Activated B cell treated with CpG ODN at 0.5 μM for 24 hours (primary cell): ENCODE measurements at regions not wholly inside any gene's neighbourhood (a gene's known extent, or its start where the extent isn't known, plus 50 kb on each side); places are given as distances from the start of the nearest gene placed in this dataset.

Experiments
- ATAC-seq: fragments of 200-7000 bp; cut with Tn5 transposase; one replicate; pipeline ENCODE4 v1.10.0; 2021; ENCODE audit warnings: low read depth, mild to moderate bottlenecking, moderate library complexity
- CTCF ChIA-PET: fragments of 350-600 bp; sonication (Branson Sonifier 250); formaldehyde crosslinking; loops from one replicate; lab custom pipeline; 2021; ENCODE audit warnings: antibody characterized with exemption; lab: Charles Lee
- POLR2A ChIA-PET: fragments of 350-600 bp; sonication (Branson Sonifier 250); formaldehyde crosslinking; loops from one replicate; lab custom pipeline; 2021; ENCODE audit warnings: antibody characterized with exemption; lab: Charles Lee
- DNase-seq: peaks from one replicate; pipeline ENCODE4 v3.0.0; 2022
- H3K27ac Mint-ChIP-seq: one replicate; pipeline ENCODE4 v1.8.0; 2020; ENCODE audit warnings: mixed read lengths
- H3K27me3 Mint-ChIP-seq: one replicate; pipeline ENCODE4 v1.8.0; 2021; ENCODE audit warnings: mixed read lengths
- H3K36me3 Mint-ChIP-seq: one replicate; pipeline ENCODE4 v1.8.0; 2021; ENCODE audit warnings: low read depth, mixed read lengths
- H3K4me1 Mint-ChIP-seq: one replicate; pipeline ENCODE4 v1.8.0; 2021; ENCODE audit warnings: mixed read lengths
- H3K4me3 Mint-ChIP-seq: one replicate; pipeline ENCODE4 v1.8.0; 2020; ENCODE audit warnings: mild to moderate bottlenecking, mixed read lengths
- H3K9me3 Mint-ChIP-seq: one replicate; pipeline ENCODE4 v1.8.0; 2020; ENCODE audit warnings: mixed read lengths
- intact Hi-C: fragments of 100-400 bp; cut with micrococcal nuclease; formaldehyde crosslinking; loops from one replicate; pipeline ENCODE4 v1.15.1; 2024
- TF ChIP-seq, protein P1 (sequence below): fragments of 200-600 bp; IDR thresholded peaks from one replicate; pipeline ENCODE4 v1.8.0; 2022; ENCODE audit warnings: antibody characterized with exemption, mild to moderate bottlenecking

DNA sequence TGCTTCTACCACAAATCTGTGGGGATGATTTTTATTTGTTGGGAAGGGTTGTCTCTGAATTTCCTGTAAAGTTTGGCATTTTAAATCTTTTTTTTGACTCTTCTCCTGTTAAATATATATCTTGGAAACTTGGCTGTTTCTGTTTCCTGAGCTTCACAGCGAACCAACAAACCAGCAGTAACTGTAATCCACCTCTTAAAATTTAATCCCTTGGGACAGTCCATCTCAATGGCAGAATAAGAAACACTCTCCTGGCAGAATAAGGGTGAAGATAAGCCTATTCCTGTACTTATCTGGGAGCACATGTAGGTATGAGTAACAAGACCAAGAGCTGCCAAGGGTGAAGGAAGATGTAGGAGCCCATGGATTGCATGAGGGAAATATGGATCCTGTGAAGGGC lies 73.1 kb upstream of the RPS23 start:
- no peaks in the 10 kb centered on the region for H3K36me3 Mint-ChIP-seq
- no peak for ATAC-seq
- H3K27me3 Mint-ChIP-seq, result peaks cover 3% of the 10 kb centered on the region
- intact Hi-C loops, result loop anchor here (1.0 to 5.0 kb wide), 2 partner anchors 1122 to 1361 kb away; no protein-coding TSS in a partner anchor
- POLR2A ChIA-PET, result no interaction called here
- no peak overlapping the region for H3K27ac Mint-ChIP-seq
- TF ChIP-seq, protein P1, sequence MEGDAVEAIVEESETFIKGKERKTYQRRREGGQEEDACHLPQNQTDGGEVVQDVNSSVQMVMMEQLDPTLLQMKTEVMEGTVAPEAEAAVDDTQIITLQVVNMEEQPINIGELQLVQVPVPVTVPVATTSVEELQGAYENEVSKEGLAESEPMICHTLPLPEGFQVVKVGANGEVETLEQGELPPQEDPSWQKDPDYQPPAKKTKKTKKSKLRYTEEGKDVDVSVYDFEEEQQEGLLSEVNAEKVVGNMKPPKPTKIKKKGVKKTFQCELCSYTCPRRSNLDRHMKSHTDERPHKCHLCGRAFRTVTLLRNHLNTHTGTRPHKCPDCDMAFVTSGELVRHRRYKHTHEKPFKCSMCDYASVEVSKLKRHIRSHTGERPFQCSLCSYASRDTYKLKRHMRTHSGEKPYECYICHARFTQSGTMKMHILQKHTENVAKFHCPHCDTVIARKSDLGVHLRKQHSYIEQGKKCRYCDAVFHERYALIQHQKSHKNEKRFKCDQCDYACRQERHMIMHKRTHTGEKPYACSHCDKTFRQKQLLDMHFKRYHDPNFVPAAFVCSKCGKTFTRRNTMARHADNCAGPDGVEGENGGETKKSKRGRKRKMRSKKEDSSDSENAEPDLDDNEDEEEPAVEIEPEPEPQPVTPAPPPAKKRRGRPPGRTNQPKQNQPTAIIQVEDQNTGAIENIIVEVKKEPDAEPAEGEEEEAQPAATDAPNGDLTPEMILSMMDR, result no peak
- H3K4me3 Mint-ChIP-seq, result no peak overlapping the region
- no peak for DNase-seq
- CTCF ChIA-PET, result interaction anchor here (0.7 to 6.7 kb wide), 4 partner anchors 1080 to 1212 kb away, joined by 3 to 64 read pairs (median 4); no protein-coding TSS in a partner anchor
- no peaks in the 10 kb centered on the region for H3K4me1 Mint-ChIP-seq
- no peaks in the 10 kb centered on the region for H3K9me3 Mint-ChIP-seq

DNA sequence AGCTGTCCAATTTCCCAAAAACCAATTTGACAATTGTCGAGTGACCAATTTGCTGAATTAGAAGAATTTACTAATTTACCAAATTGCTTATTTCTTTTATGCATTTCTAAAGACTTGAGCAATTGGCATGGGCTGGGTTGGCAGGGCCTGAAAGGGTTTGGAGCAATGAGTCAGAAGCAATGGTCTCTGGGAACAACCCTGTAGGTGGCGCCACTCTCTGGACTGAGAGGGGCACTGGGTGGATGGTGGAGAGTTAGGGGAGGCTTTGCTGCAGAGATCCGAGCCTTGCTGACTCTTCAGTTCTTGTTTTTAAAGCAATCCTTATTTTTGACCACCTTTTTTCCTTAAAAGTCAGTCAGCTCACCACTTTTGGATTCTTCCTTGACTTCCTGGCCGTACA lies 71.5 kb upstream of the RPS23 start:
- Mint-ChIP-seq H3K36me3 (no peaks in the 10 kb centered on the region), H3K27me3 (peaks cover 3% of the 10 kb centered on the region), H3K4me3 (no peak overlapping the region), H3K4me1 (no peaks in the 10 kb centered on the region), H3K27ac (no peak overlapping the region), H3K9me3 (no peaks in the 10 kb centered on the region)
- TF ChIP-seq, protein P1, result no peak
- intact Hi-C loops, result loop anchor here (5.0 kb wide), 1 partner anchor 1363 kb away; no protein-coding TSS in a partner anchor
- ChIA-PET POLR2A (no interaction called here), CTCF (interaction anchor here (1.2 to 6.7 kb wide), 2 partner anchors 1080 to 1213 kb away, joined by 4 to 64 read pairs; no protein-coding TSS in a partner anchor)
- DNase-seq (no peak), ATAC-seq (no peak)

DNA sequence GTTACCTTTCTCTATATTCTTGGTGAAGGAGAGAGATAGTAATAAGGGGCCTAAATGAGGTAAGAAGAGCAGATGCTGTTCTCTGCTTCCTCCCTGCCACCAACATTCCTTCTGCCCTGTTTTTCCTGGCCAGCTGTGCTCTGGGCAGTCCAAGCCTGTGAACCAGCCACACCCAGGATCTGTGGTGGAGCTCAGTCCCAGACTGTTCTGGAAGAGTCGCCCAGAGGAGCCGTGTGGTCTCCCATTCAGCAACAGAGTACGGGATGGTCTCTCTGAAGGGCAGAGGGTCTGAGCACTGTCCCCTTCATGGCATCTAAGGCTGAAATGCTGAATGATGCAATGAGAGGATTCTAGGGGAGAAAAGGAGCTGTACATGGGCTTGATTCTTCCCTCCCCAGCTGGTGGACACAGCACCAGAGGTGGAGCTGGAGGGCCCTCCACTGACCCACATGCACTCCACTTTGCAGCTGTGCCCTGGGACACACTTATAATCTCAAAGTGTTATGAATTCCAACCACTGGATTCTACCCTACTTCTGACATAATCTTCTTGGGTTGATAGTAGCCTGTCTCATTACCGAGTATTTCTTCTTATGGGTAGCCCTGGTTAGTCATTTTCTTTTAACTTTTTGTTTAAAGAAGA lies 70.8 kb upstream of the RPS23 start:
- Mint-ChIP-seq H3K27me3 (peaks cover 3% of the 10 kb centered on the region), H3K36me3 (no peaks in the 10 kb centered on the region), H3K4me3 (no peak overlapping the region), H3K4me1 (no peaks in the 10 kb centered on the region), H3K27ac (no peak overlapping the region), H3K9me3 (no peaks in the 10 kb centered on the region)
- intact Hi-C loops, result no loop called here
- POLR2A ChIA-PET, result no interaction called here
- TF ChIP-seq, protein P1, result no peak
- ATAC-seq (no peak), DNase-seq (no peak)
- CTCF ChIA-PET, result interaction anchor here (6.7 kb wide), 1 partner anchor 1214 kb away, joined by 64 read pairs; no protein-coding TSS in a partner anchor

DNA sequence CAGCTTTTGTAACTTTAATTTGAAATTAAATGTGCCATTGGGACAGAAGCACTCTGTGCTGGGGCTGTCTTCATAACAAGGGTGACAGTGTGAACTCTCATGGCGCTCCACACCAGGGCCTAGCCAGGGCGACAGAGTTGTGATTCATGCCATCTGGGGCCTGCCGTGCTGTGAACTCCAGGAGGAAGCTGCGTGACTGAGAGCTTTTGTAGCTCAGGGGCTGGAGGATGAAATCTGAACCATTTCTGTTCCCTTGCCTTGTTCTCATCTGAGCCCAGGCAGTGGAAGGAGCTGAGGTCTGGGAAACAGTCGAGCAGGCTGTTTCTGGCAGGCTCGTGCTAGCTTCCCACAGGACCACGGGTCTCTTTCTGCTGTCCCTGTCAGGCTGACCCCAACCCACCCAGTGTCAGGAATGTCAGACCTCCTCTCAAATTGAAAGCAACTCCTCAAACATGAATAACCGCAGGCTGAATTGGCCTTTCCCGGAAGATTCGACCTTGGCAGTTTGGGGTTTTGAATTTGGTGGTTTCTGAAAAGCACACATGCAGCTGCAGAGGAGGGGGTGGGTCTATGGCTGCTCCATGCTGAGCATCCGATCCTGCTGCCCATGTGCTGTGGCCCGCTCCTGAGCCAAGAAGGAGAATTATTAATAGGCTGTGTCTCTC lies 69.2 kb upstream of the RPS23 start:
- ChIA-PET POLR2A (no interaction called here), CTCF (no interaction called here)
- Mint-ChIP-seq H3K36me3 (no peaks in the 10 kb centered on the region), H3K27me3 (peaks cover 1% of the 10 kb centered on the region), H3K27ac (no peak overlapping the region), H3K4me1 (no peaks in the 10 kb centered on the region), H3K4me3 (no peak overlapping the region), H3K9me3 (no peaks in the 10 kb centered on the region)
- intact Hi-C loops, result no loop called here
- TF ChIP-seq, protein P1, result no peak
- DNase-seq (no peak), ATAC-seq (no peak)
